K562 (cell line): ENCODE measurements at regions not wholly inside any gene's neighbourhood (a gene's known extent, or its start where the extent isn't known, plus 50 kb on each side); places are given as distances from the start of the nearest gene placed in this dataset.
A peak's percentile ranks its signal among the peaks of the same experiment; 100 is the strongest.

Source experiments
- ATAC-seq: fragments of 200-7000 bp; cut with Tn5 transposase; 3 replicates; pipeline ENCODE4 v1.9.1; 2020; ENCODE audit warnings: moderate library complexity
- BruUV-seq: library from RNA; stranded (reverse); fragments of 400-500 nt; replicated peaks from 2 replicates; lab custom pipeline; 2021; lab: Mats Ljungman, UMichigan
- CTCF ChIA-PET: fragments of 300-600 bp; formaldehyde crosslinking; extraction: SDS; loops from one replicate; lab custom pipeline; 2021; ENCODE audit warnings: low intra/inter-chr PET ratio; lab: Yijun Ruan, JAX
- POLR2A ChIA-PET: fragments of 300-600, 350-650 bp; sonication (Branson Sonifier 250); formaldehyde crosslinking; extraction: SDS; loops from one replicate; lab custom pipeline; 2021; ENCODE audit warnings: antibody characterized with exemption, inconsistent platforms; lab: Yijun Ruan, JAX
- DNase-seq, 4 experiments: peaks; one replicate each; pipeline versions ENCODE4 v3.0.0 to v3.0.0-alpha.2; 2011 to 2018; ENCODE audit warnings: low spot score in 3 of 4, mixed read lengths in 3 of 4; ENCODE audit errors: extremely low read depth in 1 of 4
- FAIRE-seq: peaks from 2 replicates; lab custom pipeline; 2011; peaks lifted over from hg19 to GRCh38; lab: Jason Lieb, UNC
- H2AFZ ChIP-seq: 2 replicates; pipeline ENCODE4 v1.6.0; 2011; ENCODE audit warnings: low read depth, low read length, control low read depth, inconsistent platforms
- H3K27ac ChIP-seq: fragments of 200-600 bp; 3 replicates; pipeline ENCODE4 v1.8.0; 2011; ENCODE audit warnings: low read depth, mild to moderate bottlenecking, control low read depth, inconsistent platforms, low read length, moderate library complexity, mixed read lengths; ENCODE audit errors: extremely low read depth
- H3K27me3 ChIP-seq, 2 experiments: fragments of 300-600 bp in 1 of 2; 2 replicates in 1 of 2; 3 replicates in 1 of 2; pipeline versions ENCODE4 v1.6.0 to v1.8.0; 2011; ENCODE audit warnings: inconsistent platforms in 2 of 2, low read length in 2 of 2, mild to moderate bottlenecking in 1 of 2, mixed read lengths in 1 of 2, moderate library complexity in 1 of 2; ENCODE audit not compliant: control insufficient read depth in 2 of 2, insufficient read depth in 2 of 2
- H3K36me3 ChIP-seq: fragments of 300-600 bp; 3 replicates; pipeline ENCODE4 v1.8.0; 2011; ENCODE audit warnings: mild to moderate bottlenecking, low read length, inconsistent platforms; ENCODE audit not compliant: control insufficient read depth, insufficient read depth
- H3K4me1 ChIP-seq, 2 experiments: fragments of 200-600 bp in 1 of 2; replicated peaks in 1 of 2; 2 replicates in 1 of 2; 3 replicates in 1 of 2; pipeline versions ENCODE4 v1.5.1 to v1.8.0; 2011; ENCODE audit warnings: inconsistent platforms in 2 of 2, low read length in 2 of 2, mild to moderate bottlenecking in 1 of 2, mixed read lengths in 1 of 2, moderate library complexity in 1 of 2; ENCODE audit not compliant: control insufficient read depth in 2 of 2, insufficient read depth in 2 of 2
- H3K4me2 ChIP-seq: 2 replicates; pipeline ENCODE4 v1.6.1; 2011; ENCODE audit warnings: low read length, control low read depth, inconsistent platforms, mixed read lengths; ENCODE audit not compliant: insufficient read depth
- H3K4me3 ChIP-seq: fragments of 200-600 bp; sonication (generic), shearing (Covaris generic); 2 replicates; pipeline ENCODE4 v1.5.1; 2016; ENCODE audit warnings: control low read depth, inconsistent platforms
- H3K79me2 ChIP-seq: fragments of 200-600 bp; 3 replicates; pipeline ENCODE4 v1.8.0; 2011; ENCODE audit warnings: low read length, inconsistent platforms; ENCODE audit not compliant: control insufficient read depth, insufficient read depth
- H3K9ac ChIP-seq, 2 experiments: 2 replicates each; pipeline versions ENCODE4 v1.6.0 to v1.6.1; 2011; ENCODE audit warnings: low read depth in 2 of 2, low read length in 2 of 2, control low read depth in 1 of 2, inconsistent platforms in 1 of 2, mild to moderate bottlenecking in 1 of 2, mixed read lengths in 1 of 2; ENCODE audit not compliant: insufficient read depth in 1 of 2
- H3K9me1 ChIP-seq: one replicate; pipeline ENCODE4 v1.6.0; 2011; ENCODE audit warnings: inconsistent platforms, mild to moderate bottlenecking, low read length, moderate library complexity; ENCODE audit not compliant: control insufficient read depth, insufficient read depth
- H3K9me3 ChIP-seq: replicated peaks from 2 replicates; pipeline ENCODE4 v1.5.1; 2011; ENCODE audit warnings: low read depth, low read length, inconsistent platforms; ENCODE audit not compliant: control insufficient read depth, insufficient read depth
- H4K20me1 ChIP-seq: replicated peaks from 2 replicates; pipeline ENCODE4 v1.6.1; 2011; ENCODE audit warnings: low read length, inconsistent platforms, mixed read lengths; ENCODE audit not compliant: control insufficient read depth, insufficient read depth
- ATF1 ChIP-seq, 2 experiments: fragments of 450-650 bp in 1 of 2; IDR thresholded peaks; 2 replicates each; pipeline ENCODE4 v1.6.1; 2016; ENCODE audit warnings: missing compliant biosample characterization in 1 of 2, missing genetic modification characterization in 1 of 2
- C11orf30 ChIP-seq: fragments of 450-650 bp; IDR thresholded peaks from 2 replicates; pipeline ENCODE4 v1.6.1; 2016; ENCODE audit warnings: low read depth, mild to moderate bottlenecking
- CC2D1A ChIP-seq: fragments of 450-650 bp; IDR thresholded peaks from 2 replicates; pipeline ENCODE4 v1.6.1; 2017; ENCODE audit warnings: mild to moderate bottlenecking
- ESRRA ChIP-seq: fragments of 450-650 bp; IDR thresholded peaks from 2 replicates; pipeline ENCODE4 v1.6.1; 2014; ENCODE audit warnings: low read depth, mild to moderate bottlenecking, moderate library complexity, borderline replicate concordance
- FOSL1 ChIP-seq: fragments of 200-800 bp; sonication (Bioruptor generic); conservative IDR thresholded peaks from 2 replicates; pipeline ENCODE4 v1.6.1; 2016; ENCODE audit warnings: missing genetic modification characterization, missing compliant biosample characterization
- NFRKB ChIP-seq: fragments of 450-650 bp; IDR thresholded peaks from 2 replicates; pipeline ENCODE4 v1.6.1; 2016; ENCODE audit warnings: low read depth
- ZNF316 ChIP-seq: fragments of 450-650 bp; IDR thresholded peaks from 2 replicates; pipeline ENCODE4 v1.6.1; 2016
- ZNF354B ChIP-seq: fragments of 250-450 bp; sonication (Bioruptor Pico); IDR thresholded peaks from 2 replicates; pipeline ENCODE4 v1.4.0; 2020
- WGBS: fragments of 100-300 bp; shearing (Covaris generic); methylation state at CpG from one replicate; pipeline ENCODE4 v1.1.6; 2016; ENCODE audit warnings: low coverage, mixed read lengths; ENCODE audit not compliant: insufficient coverage; ENCODE audit errors: missing lambda C conversion rate; 5-methylcytosine and 5-hydroxymethylcytosine counted together
- in situ Hi-C: fragments of 300-500 bp; cut with MboI; formaldehyde crosslinking; loops from 4 replicates; pipeline ENCODE4 v1.15.0; 2018; ENCODE audit warnings: inconsistent platforms, mixed read lengths
- intact Hi-C: fragments of 100-400 bp; cut with micrococcal nuclease; formaldehyde crosslinking; loops from 2 replicates; pipeline ENCODE4 v1.14.2; 2022
- TF ChIP-seq, protein P1 (sequence below): sonication (generic); formaldehyde crosslinking; IDR thresholded peaks from 2 replicates; pipeline ENCODE4 v1.8.0; 2022; ENCODE audit warnings: missing genetic modification reagents, mild to moderate bottlenecking, borderline replicate concordance
- TF ChIP-seq, protein P2 (sequence below): fragments of 450-650 bp; conservative IDR thresholded peaks from 2 replicates; pipeline ENCODE4 v1.6.1; 2016; ENCODE audit warnings: missing genetic modification characterization, low read depth, mild to moderate bottlenecking, missing compliant biosample characterization, moderate library complexity
- TF ChIP-seq, protein P3 (sequence below), 3 experiments: fragments of 200-800 bp in 1 of 3; fragments of 250-450 bp in 1 of 3; fragments of 450-650 bp in 1 of 3; sonication (Bioruptor Pico) in 1 of 3; sonication (Bioruptor generic) in 1 of 3; formaldehyde crosslinking in 1 of 3; IDR thresholded peaks; 2 replicates each; pipeline versions ENCODE4 v1.6.1 to v1.8.0; 2016 to 2022; ENCODE audit warnings: mild to moderate bottlenecking in 2 of 3, missing genetic modification characterization in 2 of 3, missing compliant biosample characterization in 1 of 3, moderate library complexity in 1 of 3

GRCh38 chr3:16031434-16031833 lies 143.0 kb upstream of the GALNT15 start (continued):
- no peak for TF ChIP-seq ESRRA
- TF ChIP-seq CC2D1A, result no peak
- TF ChIP-seq, protein P1, sequence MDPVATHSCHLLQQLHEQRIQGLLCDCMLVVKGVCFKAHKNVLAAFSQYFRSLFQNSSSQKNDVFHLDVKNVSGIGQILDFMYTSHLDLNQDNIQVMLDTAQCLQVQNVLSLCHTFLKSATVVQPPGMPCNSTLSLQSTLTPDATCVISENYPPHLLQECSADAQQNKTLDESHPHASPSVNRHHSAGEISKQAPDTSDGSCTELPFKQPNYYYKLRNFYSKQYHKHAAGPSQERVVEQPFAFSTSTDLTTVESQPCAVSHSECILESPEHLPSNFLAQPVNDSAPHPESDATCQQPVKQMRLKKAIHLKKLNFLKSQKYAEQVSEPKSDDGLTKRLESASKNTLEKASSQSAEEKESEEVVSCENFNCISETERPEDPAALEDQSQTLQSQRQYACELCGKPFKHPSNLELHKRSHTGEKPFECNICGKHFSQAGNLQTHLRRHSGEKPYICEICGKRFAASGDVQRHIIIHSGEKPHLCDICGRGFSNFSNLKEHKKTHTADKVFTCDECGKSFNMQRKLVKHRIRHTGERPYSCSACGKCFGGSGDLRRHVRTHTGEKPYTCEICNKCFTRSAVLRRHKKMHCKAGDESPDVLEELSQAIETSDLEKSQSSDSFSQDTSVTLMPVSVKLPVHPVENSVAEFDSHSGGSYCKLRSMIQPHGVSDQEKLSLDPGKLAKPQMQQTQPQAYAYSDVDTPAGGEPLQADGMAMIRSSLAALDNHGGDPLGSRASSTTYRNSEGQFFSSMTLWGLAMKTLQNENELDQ (CRISPR knock-in tag), result no peak
- TF ChIP-seq, all 486 proteins: peak for 0

GRCh38 chr3:16033889-16034687 lies 140.4 kb upstream of the GALNT15 start:
- Histone ChIP-seq H3K79me2 (no peaks in the 10 kb centered on the region), H3K9me3 (no peaks in the 10 kb centered on the region), H3K4me2 (no peak overlapping the region; the same call in 1 of the 2 replicates), H3K9ac (no peak overlapping the region), H2AFZ (peak overlapping the region; percentile 71; the same call in 1 of the 2 replicates), H3K27ac (no peak overlapping the region; the same call in 2 of the 3 replicates), H3K4me3 (no peak overlapping the region), H3K9me1 (no peaks in the 10 kb centered on the region), H4K20me1 (no peaks in the 10 kb centered on the region), H3K4me1 (peaks cover 0 to 3% of the 10 kb centered on the region in 2 experiments; a peak in 2 of 5 replicates), H3K36me3 (no peaks in the 10 kb centered on the region), H3K27me3 (peaks cover 0 to 2% of the 10 kb centered on the region in 2 experiments; a peak in 1 of 5 replicates)
- BruUV-seq, result no TSS peak
- peak; percentile 87 for ATAC-seq
- in situ Hi-C loops (no loop called here), intact Hi-C loops (no loop called here)
- FAIRE-seq, result peak; percentile 19
- ChIA-PET POLR2A (interaction anchor here (0.6 to 0.7 kb wide), 5 partner anchors 9 to 86 kb away, joined by 3 to 4 read pairs (median 3); no protein-coding TSS in a partner anchor), CTCF (no interaction called here)
- 2% methylated on average over 3 of the region's 3 CpGs for WGBS
- DNase-seq, result no peak
- TF ChIP-seq, protein P2, sequence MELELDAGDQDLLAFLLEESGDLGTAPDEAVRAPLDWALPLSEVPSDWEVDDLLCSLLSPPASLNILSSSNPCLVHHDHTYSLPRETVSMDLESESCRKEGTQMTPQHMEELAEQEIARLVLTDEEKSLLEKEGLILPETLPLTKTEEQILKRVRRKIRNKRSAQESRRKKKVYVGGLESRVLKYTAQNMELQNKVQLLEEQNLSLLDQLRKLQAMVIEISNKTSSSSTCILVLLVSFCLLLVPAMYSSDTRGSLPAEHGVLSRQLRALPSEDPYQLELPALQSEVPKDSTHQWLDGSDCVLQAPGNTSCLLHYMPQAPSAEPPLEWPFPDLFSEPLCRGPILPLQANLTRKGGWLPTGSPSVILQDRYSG (tag), result peak; percentile 70
- TF ChIP-seq FOSL1 (tag) (peak; percentile 58), ATF1 (CRISPR knock-in tag; IDR thresholded peaks at IDR 0.05) (no peak), ATF1 (tag; IDR thresholded peaks at IDR 0.05) (0 out of 2 replicates have a peak, but pooled peaks have one; percentile 16), ZNF316 (peak; percentile 90), ZNF354B (no peak), NFRKB (no peak), C11orf30 (peak; percentile 90)
- TF ChIP-seq, protein P3, sequence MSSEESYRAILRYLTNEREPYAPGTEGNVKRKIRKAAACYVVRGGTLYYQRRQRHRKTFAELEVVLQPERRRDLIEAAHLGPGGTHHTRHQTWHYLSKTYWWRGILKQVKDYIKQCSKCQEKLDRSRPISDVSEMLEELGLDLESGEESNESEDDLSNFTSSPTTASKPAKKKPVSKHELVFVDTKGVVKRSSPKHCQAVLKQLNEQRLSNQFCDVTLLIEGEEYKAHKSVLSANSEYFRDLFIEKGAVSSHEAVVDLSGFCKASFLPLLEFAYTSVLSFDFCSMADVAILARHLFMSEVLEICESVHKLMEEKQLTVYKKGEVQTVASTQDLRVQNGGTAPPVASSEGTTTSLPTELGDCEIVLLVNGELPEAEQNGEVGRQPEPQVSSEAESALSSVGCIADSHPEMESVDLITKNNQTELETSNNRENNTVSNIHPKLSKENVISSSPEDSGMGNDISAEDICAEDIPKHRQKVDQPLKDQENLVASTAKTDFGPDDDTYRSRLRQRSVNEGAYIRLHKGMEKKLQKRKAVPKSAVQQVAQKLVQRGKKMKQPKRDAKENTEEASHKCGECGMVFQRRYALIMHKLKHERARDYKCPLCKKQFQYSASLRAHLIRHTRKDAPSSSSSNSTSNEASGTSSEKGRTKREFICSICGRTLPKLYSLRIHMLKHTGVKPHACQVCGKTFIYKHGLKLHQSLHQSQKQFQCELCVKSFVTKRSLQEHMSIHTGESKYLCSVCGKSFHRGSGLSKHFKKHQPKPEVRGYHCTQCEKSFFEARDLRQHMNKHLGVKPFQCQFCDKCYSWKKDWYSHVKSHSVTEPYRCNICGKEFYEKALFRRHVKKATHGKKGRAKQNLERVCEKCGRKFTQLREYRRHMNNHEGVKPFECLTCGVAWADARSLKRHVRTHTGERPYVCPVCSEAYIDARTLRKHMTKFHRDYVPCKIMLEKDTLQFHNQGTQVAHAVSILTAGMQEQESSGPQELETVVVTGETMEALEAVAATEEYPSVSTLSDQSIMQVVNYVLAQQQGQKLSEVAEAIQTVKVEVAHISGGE (CRISPR knock-in tag; IDR thresholded peaks at IDR 0.05), result 0 out of 6 replicates have a peak, but pooled peaks of 1 of the 3 experiments have one; percentile 21
